Smooth muscle cell (in vitro differentiated cells): ENCODE measurements at regions not wholly inside any gene's neighbourhood (a gene's known extent, or its start where the extent isn't known, plus 50 kb on each side); places are given as distances from the start of the nearest gene placed in this dataset.

Experiments
- DNase-seq: peaks from one replicate; lab custom pipeline; 2025; ENCODE audit not compliant: unreplicated experiment; lab: John Stamatoyannopoulos, UW
- H2AFZ ChIP-seq: fragments of 200-600 bp; sonication (generic); 2 replicates; pipeline ENCODE4 v1.6.0; 2016; ENCODE audit warnings: antibody characterized with exemption, low read depth, mild to moderate bottlenecking
- H3F3A ChIP-seq: fragments of 200-600 bp; sonication (generic); 2 replicates; pipeline ENCODE4 v1.6.0; 2017; ENCODE audit warnings: antibody characterized with exemption, low read depth
- H3K27ac ChIP-seq: fragments of 200-600 bp; sonication (generic); 2 replicates; pipeline ENCODE4 v1.5.1; 2016; ENCODE audit warnings: low read depth, mild to moderate bottlenecking
- H3K27me3 ChIP-seq: fragments of 200-600 bp; sonication (generic); 2 replicates; pipeline ENCODE4 v1.6.1; 2016; ENCODE audit warnings: low read depth, mild to moderate bottlenecking
- H3K36me3 ChIP-seq: fragments of 200-600 bp; sonication (generic); 2 replicates; pipeline ENCODE4 v1.5.1; 2016; ENCODE audit warnings: low read depth
- H3K4me1 ChIP-seq: fragments of 200-600 bp; sonication (generic); 2 replicates; pipeline ENCODE4 v1.5.1; 2016; ENCODE audit warnings: low read depth
- H3K4me2 ChIP-seq: fragments of 200-600 bp; sonication (generic); 2 replicates; pipeline ENCODE4 v1.6.0; 2016; ENCODE audit warnings: mild to moderate bottlenecking
- H3K4me3 ChIP-seq: fragments of 200-600 bp; sonication (generic); 2 replicates; pipeline ENCODE4 v1.5.1; 2016; ENCODE audit warnings: mild to moderate bottlenecking
- H3K79me2 ChIP-seq: fragments of 200-600 bp; sonication (generic); 2 replicates; pipeline ENCODE4 v1.6.0; 2016; ENCODE audit warnings: low read depth, mild to moderate bottlenecking
- H3K9ac ChIP-seq: fragments of 200-600 bp; sonication (generic); 2 replicates; pipeline ENCODE4 v1.6.0; 2016; ENCODE audit warnings: low read depth
- H3K9me3 ChIP-seq: fragments of 200-600 bp; sonication (generic); replicated peaks from 2 replicates; pipeline ENCODE4 v1.5.1; 2016; ENCODE audit warnings: low read depth
- H4K20me1 ChIP-seq: fragments of 200-600 bp; sonication (generic); 2 replicates; pipeline ENCODE4 v1.6.0; 2016; ENCODE audit warnings: low read depth
- WGBS: methylation state at CpG from one replicate; pipeline ENCODE4 v1.1.7; 2016; ENCODE audit warnings: low lambda C conversion rate; 5-methylcytosine and 5-hydroxymethylcytosine counted together
- TF ChIP-seq, protein P1 (sequence below): fragments of 200-600 bp; sonication (generic); IDR thresholded peaks from 2 replicates; pipeline ENCODE4 v1.5.1; 2017; ENCODE audit warnings: borderline replicate concordance, mild to moderate bottlenecking, antibody characterized with exemption; ENCODE audit not compliant: insufficient read depth, poor library complexity, severe bottlenecking

- 70% methylated on average over 1 of the region's 1 CpG for WGBS
- H3K79me2 ChIP-seq: no peaks in the 10 kb centered on the region
- no peaks in the 10 kb centered on the region for H3K27me3 ChIP-seq
- no peaks in the 10 kb centered on the region for H3F3A ChIP-seq
- no peaks in the 10 kb centered on the region for H3K4me1 ChIP-seq
- no peaks in the 10 kb centered on the region for H4K20me1 ChIP-seq
- H3K27ac ChIP-seq: no peak overlapping the region
- no peak overlapping the region for H3K9ac ChIP-seq
- no peak overlapping the region for H2AFZ ChIP-seq
- no peak for DNase-seq
- TF ChIP-seq, protein P1, sequence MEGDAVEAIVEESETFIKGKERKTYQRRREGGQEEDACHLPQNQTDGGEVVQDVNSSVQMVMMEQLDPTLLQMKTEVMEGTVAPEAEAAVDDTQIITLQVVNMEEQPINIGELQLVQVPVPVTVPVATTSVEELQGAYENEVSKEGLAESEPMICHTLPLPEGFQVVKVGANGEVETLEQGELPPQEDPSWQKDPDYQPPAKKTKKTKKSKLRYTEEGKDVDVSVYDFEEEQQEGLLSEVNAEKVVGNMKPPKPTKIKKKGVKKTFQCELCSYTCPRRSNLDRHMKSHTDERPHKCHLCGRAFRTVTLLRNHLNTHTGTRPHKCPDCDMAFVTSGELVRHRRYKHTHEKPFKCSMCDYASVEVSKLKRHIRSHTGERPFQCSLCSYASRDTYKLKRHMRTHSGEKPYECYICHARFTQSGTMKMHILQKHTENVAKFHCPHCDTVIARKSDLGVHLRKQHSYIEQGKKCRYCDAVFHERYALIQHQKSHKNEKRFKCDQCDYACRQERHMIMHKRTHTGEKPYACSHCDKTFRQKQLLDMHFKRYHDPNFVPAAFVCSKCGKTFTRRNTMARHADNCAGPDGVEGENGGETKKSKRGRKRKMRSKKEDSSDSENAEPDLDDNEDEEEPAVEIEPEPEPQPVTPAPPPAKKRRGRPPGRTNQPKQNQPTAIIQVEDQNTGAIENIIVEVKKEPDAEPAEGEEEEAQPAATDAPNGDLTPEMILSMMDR: no peak
- no peak overlapping the region for H3K4me3 ChIP-seq
- H3K4me2 ChIP-seq: no peak overlapping the region
- no peaks in the 10 kb centered on the region for H3K9me3 ChIP-seq
- H3K36me3 ChIP-seq: no peaks in the 10 kb centered on the region
Observed at GRCh38 chr2:18664421-18664820, 75.1 kb upstream of the NT5C1B start.

DNA sequence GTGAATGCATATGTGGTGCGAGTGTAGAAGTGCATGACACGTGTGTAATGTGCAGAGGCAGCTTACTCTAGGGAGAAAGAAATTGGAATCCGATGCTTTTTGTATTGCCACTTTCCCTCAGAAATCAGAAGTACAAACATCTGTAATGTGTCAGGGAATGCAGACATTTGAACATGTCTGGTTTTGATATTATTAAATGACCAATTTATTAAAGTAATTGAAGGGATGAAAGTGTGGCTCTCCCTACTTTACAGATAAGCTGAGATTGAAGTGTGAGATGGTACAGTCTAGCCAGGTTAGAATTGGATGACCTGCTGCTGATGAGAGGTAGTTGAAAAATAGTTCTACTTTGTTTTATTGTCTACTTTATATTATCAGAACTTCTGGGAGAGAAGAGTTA, 74.5 kb upstream of the NT5C1B start:
- Histone ChIP-seq H3F3A (no peaks in the 10 kb centered on the region), H3K9me3 (no peaks in the 10 kb centered on the region), H3K36me3 (no peaks in the 10 kb centered on the region), H3K4me2 (no peak overlapping the region), H3K27me3 (no peaks in the 10 kb centered on the region), H3K27ac (no peak overlapping the region), H3K4me1 (no peaks in the 10 kb centered on the region), H3K9ac (no peak overlapping the region), H3K79me2 (no peaks in the 10 kb centered on the region), H4K20me1 (no peaks in the 10 kb centered on the region), H3K4me3 (no peak overlapping the region), H2AFZ (no peak overlapping the region)
- DNase-seq: no peak
- TF ChIP-seq, protein P1: no peak
- WGBS: 92% methylated on average over 3 of the region's 3 CpGs

GRCh38 chr2:18662689-18663088, 73.3 kb upstream of the NT5C1B start:
- Histone ChIP-seq H3K4me2 (no peak overlapping the region), H3K9me3 (no peaks in the 10 kb centered on the region), H4K20me1 (no peaks in the 10 kb centered on the region), H3K9ac (no peak overlapping the region), H3K36me3 (no peaks in the 10 kb centered on the region), H3F3A (no peaks in the 10 kb centered on the region), H3K4me1 (no peaks in the 10 kb centered on the region), H3K4me3 (no peak overlapping the region), H3K79me2 (no peaks in the 10 kb centered on the region), H2AFZ (no peak overlapping the region), H3K27ac (no peak overlapping the region), H3K27me3 (no peaks in the 10 kb centered on the region)
- 89% methylated on average over 5 of the region's 5 CpGs for WGBS
- TF ChIP-seq, protein P1: no peak
- no peak for DNase-seq

DNA sequence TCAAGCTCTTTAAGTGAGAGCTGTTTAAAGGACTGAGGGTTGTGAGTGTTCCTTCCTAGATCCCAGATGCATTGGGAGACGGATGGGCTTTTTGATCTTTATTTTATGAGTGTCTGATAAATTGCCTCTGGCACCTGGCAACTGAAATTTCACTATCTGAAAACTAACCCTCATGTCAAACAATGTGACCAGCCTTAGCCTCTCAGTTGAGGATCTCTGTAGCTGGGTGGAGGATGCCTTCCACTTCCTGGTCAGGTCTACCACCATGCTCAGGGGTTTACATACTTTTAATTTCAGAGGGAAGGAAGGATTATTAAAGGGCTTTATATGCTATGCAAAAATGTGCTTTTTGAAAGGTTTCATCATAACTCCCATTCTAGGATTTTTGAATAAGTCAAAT, 70.5 kb upstream of the NT5C1B start:
- WGBS: 72% methylated on average over 1 of the region's 1 CpG
- Histone ChIP-seq H3K79me2 (no peaks in the 10 kb centered on the region), H3K4me3 (no peak overlapping the region), H3K4me2 (no peak overlapping the region), H4K20me1 (no peaks in the 10 kb centered on the region), H2AFZ (no peak overlapping the region), H3K9ac (no peak overlapping the region), H3K27me3 (no peaks in the 10 kb centered on the region), H3F3A (no peaks in the 10 kb centered on the region), H3K27ac (no peak overlapping the region), H3K36me3 (no peaks in the 10 kb centered on the region), H3K4me1 (no peaks in the 10 kb centered on the region), H3K9me3 (no peaks in the 10 kb centered on the region)
- TF ChIP-seq, protein P1: no peak
- no peak for DNase-seq
